HG03520 (cell line): ENCODE measurements at regions not wholly inside any gene's neighbourhood (a gene's known extent, or its start where the extent isn't known, plus 50 kb on each side); places are given as distances from the start of the nearest gene placed in this dataset.
"Not testable (repeated sequence)": the region's sequence is repeated elsewhere in the genome, so short reads cannot be mapped to it uniquely, and the experiment has no call there.

Experiments used
- ATAC-seq: cut with Tn5 transposase; IDR thresholded peaks from one replicate; pipeline ENCODE4 v1.9.1; 2021; ENCODE audit warnings: mild to moderate bottlenecking, moderate library complexity; ENCODE audit not compliant: unreplicated experiment

DNA sequence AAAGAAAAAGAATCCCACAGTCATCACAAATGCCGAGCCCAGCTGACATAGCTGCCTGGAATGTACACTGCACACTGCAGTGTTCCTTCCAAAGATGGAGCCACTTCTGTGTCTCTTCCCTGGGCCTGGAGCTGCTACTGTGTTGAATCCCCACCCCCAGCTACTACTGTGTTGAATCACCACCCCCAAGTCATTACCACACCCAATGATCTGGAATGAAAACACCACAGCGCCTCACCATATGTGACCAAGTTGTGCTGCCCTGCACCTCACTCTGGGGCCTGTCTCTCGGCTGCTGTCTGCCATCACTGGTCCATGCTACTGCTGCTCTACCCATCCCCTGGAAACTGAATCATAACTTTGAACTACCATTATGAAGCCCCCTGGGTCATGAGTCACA, 861.2 kb downstream of the UQCRFS1 start:
- no peak for ATAC-seq

DNA sequence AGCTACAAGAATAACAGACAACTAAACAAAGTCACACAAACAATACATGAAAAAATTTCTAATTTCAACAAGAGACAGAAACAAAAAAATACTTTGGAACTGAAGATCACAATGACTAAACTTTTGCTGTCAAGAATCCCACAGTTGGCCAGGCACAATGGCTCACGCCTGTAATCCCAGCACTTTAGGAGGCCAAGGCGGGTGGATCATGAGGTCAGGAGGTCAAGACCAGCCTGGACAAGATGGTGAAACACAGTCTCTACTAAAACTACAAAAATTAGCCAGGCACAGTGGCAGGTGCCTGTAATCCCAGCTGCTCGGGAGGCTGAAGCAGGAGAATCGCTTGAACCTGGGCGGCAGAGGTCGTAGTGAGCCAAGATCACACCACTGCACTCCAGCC, 861.6 kb downstream of the UQCRFS1 start:
- ATAC-seq = not testable (repeated sequence)

DNA sequence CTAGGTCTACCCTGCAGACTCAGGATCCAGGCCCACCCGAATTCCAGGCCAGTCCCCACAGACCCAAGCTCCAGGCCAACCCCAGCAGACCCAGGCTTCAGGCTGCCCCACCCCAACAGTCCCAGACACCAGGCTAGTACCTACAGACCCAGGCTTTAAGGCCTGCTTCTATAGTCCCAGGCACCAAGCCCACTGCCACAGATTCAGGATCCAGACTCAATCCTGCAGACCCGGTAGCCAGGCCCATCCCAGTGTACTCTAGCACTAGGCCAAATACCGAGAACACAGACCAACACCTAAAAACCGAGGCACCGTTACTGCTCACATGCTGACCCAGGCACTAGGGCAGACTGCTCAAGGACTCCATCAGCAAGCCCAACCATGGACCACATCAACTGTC, 862.3 kb downstream of the UQCRFS1 start:
- ATAC-seq = no peak

DNA sequence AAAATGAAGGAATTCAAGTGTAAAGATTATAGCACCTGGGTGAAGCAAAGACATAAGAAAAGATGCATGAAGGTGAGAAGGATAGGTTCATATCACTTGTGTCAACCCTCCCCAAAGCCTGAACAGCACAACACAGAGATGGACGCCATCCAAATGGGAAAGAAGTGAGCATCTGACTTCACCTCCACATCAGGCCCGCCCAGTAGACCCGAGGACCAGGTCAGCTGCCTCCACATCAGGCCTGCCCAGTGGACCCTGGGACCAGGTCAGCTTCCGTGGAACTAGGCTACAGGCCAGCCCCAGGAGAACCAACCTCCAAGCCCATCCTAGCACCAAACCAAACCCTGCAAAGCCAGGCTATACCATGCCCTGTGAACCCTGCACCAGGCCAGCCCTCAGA, 862.9 kb downstream of the UQCRFS1 start:
- ATAC-seq = no peak

DNA sequence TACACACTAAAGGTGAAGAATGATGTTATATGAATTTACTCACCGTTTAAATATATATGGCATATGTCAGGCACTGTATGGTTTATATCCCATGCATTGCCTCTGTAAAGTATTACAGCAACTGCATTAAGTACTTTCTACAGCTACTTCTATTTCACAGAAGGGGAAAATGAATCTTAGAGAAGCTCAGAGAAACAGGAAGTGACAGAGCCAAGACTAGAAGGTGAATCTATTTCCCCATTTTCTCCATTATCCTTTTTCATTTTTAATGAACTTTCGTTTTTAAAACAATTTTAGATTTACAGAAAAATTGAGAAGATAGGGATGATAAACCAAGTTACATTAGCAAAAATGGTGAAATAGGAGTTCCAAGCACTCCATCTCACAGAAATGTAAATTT, 863.3 kb downstream of the UQCRFS1 start:
- no peak for ATAC-seq

DNA sequence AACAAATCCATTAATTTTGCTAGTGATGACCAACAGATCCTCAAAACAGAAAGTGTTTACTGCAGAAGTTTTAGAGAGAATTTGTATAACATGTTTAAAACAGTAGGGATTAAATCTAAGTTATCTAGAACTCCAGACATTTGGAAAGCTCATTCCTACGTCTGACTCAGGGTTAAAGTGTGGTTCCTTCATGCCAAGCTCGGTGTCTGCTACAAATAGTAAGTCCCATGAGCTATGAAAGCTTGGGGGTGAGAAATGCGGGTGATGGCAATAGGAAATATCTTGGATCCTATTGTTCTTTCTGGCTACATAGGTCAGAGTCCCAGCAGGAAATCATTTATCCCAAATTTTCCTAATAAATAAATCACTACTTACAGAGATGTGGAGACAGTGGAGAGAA, 867.1 kb downstream of the UQCRFS1 start:
- ATAC-seq = no peak

DNA sequence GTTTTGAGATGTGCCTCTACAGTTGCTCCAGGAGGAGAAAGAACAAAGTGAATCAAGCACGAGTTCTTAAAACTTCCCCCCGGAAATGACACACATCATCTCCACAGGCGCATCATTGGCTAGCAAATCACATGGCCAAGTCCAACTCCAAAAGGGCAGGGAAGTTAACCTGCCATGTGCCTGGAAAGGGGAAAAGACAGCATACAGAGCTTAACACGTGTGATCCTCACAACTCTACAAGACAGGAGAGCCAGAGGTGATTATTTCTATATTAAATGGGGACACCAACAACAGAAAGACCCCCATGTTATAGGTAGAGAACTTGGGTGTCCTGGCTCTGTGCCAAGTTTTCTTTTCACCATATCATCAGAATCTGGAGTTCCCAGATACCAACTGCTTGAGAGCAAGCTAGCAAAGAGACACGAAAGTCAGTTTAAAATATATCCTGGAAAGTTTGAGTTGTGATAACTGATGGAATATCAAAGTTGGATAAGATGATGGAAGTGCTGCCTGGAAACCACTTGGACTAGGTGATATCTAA, 871.1 kb downstream of the UQCRFS1 start:
- no peak for ATAC-seq

DNA sequence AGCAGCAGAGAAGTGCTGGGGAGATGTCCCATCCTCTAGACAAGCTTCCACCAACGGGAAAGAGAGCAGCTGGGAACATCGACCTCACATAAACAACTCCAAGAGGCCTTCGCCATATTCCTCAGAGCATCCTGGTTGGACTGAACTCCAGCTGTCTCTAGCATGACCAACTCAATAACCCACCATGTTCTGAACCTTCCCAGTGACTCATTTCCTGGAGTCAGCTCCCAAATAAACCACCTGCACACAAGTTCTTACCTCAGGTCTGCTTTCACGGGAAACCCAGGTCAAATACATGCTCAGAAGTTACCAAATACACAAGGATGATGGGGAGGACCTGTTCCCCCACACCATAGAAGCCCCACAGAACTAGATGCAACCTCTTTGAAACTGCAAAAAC, 878.5 kb downstream of the UQCRFS1 start:
- no peak for ATAC-seq

DNA sequence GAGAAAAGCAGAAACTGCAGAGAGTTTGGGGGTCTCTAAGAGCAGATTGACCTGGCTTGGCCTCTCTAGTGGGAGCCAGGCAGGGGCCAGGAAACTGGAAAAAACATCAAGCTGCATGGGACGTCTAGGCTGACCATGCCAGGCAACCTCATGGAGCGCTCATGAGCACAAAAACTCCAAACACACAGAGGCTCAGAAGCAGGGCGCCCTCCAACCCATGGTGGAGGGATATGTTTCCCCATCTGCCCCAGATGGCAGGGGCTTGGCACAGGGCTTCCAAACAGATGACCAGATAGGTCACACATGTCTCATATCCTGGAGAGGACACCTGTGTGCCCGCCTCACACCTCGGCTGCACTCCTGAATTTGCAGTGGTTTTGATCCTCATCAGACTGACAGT, 879.0 kb downstream of the UQCRFS1 start:
- ATAC-seq = no peak

DNA sequence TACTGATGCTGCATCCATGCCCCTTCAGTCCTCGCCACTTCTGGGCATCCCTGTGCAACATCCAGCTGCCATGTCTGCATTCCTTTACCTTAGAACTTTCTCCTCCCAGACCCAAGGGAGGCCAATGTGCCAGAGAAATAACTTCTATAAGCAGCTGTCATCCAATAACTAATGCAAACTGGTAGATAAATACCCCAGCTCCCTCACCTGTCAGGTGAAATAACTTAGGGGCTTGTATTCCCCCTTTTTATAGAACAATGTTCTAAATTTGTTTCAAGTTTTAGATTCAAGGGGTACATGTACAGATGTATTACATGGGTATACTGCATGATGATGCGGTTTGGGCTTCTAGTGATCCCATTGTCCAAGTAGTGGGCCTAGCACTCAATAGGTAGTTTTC, 880.1 kb downstream of the UQCRFS1 start:
- no peak for ATAC-seq

DNA sequence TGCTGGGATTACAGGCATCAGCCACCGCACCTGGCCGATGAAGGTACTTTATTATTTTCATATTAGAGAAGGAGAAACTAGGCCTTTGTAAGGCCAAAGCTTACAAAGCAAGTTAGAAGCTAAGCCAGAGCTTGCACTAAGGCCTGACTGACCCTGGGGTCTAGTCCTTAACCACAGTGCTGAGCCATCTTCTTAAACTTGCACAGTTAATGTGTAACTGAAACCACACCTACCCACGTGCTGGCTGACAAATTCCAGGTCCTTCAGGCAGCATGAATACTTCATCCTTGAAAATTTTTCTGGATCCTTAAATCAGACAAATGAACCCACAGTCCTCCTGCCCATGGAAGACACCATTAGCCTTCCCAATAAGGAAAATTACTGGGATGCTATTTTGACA, 880.6 kb downstream of the UQCRFS1 start:
- ATAC-seq = no peak

DNA sequence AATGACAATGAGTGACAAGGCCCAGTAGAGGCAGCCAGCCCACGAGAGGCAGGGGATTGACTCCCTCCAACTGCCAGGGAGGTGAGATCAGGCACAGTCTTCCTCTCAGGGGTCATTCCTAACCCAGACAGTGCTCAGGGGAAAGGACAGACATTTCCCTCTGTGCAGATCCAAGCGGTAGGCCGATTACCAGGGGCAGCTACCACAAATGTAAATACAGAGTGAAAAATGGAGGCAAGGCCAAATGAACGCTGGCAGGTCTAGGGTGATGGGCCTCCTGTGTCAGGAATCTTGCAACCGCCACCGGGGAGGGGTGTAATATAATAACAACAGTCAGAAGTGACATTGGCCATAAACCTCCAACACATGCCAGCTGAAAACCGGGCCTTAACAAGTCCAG, 881.4 kb downstream of the UQCRFS1 start:
- ATAC-seq = no peak

DNA sequence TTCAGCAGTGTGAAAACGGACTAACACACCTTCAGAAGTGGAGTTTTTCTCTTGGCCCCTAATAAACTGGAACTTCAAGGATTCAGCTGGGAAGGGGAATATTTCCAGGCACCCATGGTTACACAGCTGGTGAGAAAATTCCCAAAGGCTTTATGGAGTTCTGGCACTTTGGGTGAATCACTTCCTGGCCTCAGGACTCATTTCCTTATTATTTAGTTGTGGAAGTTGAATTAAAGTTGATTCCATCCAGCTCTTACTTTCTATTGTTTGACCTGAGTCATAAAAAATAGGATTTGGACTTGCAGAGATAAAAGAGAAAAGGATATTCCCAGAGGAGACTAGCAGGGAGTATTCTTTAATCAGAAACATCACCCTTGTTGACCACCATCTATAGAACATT, 882.1 kb downstream of the UQCRFS1 start:
- no peak for ATAC-seq

DNA sequence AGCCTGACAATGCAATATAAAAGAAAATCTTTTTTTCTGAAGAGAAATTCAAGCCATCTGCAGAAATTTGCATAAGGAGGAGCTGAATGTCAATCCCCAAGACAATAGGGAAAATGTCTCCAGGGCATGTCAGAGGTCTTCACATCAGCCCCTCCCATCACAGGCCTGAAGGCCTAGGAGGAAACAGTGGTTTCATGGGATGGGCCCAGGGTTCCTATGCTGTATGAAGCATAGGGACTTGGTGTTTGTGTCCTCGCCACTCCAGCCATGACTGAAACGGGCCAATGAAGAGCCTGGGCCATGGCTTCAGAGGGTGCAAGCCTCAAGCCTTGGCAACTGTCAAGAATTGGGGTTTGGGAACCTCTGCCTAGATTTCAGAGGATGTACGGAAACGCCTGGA, 883.5 kb downstream of the UQCRFS1 start:
- ATAC-seq = no peak

DNA sequence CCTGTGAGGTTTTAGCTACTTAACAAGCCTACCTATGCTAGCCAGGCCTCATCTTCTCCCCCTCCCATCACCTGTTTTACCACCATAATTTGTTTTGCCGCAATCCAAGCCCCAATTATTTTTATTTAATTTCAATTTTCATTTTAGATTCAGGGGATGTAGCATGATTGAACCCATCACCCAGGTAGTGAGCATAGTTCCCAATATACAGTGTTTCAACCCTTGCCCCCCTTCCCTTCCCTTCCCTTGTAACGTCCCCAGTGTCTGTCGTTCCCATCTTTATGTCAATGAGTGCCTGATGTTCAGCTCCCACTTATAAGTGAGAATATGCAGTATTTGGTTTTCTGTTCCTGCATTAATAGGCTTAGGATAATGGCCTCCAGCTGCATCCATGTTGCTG, 885.0 kb downstream of the UQCRFS1 start:
- no peak for ATAC-seq

DNA sequence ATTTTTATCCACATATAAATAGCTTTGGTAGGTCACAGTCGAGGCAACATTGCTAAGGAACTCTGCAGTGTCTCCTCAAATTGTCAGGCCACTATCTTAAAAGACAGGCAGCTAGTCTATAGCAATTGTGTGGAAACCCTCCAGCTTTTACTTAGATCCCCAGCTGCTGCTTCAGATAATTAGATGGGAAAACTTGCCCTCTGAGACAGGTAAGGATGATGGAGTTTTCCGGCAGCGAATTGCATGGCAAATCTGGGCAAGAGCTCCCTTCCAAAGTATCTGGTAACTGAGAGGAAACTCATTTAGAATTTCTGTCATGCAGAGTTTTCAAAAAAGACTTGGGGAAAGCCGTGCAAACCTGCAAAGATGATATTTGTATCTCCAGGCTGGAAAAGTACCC, 886.2 kb downstream of the UQCRFS1 start:
- no peak for ATAC-seq

DNA sequence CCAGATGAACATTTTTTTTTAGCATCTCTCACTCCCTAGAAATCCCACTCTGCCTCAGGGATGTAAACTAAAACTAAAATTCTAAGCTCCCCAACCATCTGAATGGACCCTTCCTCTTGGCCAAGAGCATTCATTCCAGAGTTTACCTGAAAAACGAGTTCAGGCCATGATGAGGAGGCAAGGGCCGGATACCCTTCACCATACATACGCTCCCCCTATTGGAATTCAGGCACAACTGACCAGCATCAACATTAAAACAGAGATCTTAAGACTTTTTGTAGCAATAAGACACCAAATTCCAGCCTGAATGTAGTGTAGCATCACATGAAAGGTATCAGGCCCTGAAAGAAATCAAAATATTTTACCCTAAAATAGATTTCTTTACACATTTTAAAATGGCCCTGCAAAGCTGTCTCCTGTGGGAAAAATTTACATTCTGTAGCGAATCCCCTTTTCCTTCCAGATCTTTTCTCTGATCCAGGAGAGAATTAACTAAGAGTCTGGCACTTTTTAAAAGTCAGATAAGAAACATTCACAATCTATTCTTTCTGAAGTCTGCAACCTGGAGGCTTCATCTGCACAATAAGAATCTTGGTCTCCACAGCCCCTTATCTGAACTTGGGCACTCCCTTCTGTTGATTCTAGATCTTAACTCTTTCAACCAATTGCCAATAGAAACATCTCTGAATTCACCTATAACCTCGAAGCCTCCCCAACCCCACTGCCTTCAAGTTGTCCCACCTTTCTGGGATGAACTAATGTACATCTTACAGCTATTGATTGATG, 888.5 kb downstream of the UQCRFS1 start:
- ATAC-seq = no peak

DNA sequence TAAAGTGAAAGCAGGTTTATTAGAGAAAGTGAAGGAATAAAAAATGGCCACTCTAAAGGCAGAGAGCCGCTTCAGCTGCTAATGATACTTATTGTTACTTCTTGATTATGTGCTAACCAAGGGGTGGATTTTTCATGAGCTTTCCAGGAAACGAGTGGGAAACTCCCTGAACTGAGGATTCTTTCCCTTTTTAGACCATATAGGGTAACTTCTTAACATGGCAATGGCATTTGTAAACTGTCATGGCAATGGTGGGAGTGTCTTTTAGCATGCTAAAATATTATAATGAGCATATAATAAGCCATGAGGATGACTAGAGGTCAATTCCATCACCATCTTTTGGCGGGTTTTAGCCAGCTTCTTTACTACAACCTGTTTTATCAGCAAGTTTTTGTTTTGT, 890.0 kb downstream of the UQCRFS1 start:
- ATAC-seq = no peak

DNA sequence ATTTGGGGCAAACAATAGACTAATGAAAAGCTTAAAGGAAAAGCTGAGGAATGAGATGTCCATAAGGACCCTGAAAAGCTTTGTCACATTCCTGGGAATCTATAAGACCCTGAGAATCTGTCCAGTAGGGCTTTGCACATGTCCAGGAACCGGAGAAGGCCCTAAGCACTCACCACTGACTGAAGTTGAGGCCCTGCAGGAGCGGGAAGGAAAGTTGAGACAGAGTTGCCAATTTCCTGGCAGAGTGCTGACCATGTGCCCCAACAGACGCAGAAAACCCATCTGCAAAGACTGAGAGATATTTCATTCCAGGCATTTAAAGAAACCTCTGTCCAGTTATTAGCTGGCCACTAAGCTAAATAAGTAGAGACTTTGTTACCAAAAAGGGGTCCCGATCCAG, 890.5 kb downstream of the UQCRFS1 start:
- ATAC-seq = no peak

DNA sequence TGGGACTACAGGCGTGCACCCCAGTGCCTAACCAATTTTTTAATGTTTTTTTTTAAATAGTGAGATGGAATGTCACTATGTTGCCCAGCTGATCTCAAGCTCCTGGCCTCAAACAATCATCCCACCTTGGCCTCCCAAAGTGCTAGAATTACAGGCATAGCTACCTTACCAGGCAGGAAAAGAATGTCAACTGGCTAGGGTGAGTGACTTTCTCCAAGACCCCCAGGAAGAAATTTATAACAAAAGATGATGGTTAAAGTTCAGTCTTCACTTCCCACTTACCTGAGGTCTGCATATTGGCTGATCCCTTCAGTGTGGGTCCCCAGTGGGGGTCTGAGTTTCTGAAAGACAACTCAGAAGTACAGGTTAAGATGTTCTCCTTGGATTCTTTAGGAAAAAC, 893.0 kb downstream of the UQCRFS1 start:
- ATAC-seq = no peak

DNA sequence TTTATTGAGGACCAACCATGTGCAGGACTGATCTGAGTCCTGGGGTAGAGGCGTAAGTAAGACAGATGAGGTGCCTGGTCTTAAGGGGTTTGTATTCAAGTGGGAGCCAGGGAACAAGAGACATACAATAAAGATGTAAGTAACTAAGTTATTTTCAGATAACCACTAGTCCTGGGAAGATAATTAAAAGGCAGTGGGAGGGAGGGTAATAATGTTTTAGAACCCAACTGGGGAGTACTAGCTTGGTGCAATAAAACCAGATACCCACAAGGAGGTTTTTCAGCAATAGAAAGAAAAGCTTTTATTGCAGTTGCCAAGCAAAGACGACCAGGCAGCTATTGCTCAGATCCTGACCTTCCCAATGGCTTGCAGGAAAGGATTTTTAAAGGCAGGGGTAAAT, 893.7 kb downstream of the UQCRFS1 start:
- ATAC-seq = no peak

DNA sequence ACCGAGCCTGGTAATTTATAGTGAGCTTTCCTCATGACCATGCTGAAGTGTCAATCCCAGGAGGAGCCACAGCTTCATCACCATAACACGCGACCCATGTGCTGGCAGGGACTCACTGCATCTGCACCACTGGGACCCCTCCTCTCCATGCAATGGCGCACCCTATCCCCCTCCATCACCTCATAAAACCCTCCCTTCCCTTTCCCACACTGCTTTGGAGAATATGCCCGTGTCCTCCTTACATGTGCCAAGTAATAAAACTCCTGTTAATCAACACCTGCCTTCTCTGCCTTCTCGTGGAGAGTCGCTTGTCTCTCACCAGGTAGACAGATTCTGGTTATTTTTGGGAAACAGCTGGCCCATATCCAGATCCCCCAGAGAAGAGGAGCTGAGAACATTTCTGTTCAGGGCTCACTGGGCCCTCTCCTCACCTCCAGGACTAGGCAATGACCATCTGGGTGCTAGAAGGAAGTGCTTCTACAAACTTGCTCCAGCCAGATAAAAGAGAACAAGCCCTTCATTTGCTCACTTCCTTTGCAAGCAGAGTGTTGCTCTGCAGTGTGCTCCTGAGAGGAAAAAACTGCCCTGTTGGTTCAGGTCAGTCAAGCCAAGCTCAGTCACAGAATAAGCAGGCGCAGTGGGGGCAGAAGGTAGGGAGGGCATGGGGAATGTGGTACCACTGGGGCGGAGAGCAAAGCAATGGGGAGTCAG, 894.3 kb downstream of the UQCRFS1 start:
- ATAC-seq = no peak
